Jurkat, Clone E6-1 (cell line): ENCODE measurements at regions not wholly inside any gene's neighbourhood (a gene's known extent, or its start where the extent isn't known, plus 50 kb on each side); places are given as distances from the start of the nearest gene placed in this dataset.
"Not testable (repeated sequence)": the region's sequence is repeated elsewhere in the genome, so short reads cannot be mapped to it uniquely, and the experiment has no call there.

Experiments
- DNase-seq: peaks from one replicate; pipeline ENCODE4 v3.0.0-alpha.2; 2011; ENCODE audit warnings: low read depth, low spot score
- H3K4me3 ChIP-seq: 2 replicates; pipeline ENCODE4 v1.5.1; 2011; ENCODE audit warnings: mild to moderate bottlenecking, low read length, control low read depth, moderate library complexity

DNA sequence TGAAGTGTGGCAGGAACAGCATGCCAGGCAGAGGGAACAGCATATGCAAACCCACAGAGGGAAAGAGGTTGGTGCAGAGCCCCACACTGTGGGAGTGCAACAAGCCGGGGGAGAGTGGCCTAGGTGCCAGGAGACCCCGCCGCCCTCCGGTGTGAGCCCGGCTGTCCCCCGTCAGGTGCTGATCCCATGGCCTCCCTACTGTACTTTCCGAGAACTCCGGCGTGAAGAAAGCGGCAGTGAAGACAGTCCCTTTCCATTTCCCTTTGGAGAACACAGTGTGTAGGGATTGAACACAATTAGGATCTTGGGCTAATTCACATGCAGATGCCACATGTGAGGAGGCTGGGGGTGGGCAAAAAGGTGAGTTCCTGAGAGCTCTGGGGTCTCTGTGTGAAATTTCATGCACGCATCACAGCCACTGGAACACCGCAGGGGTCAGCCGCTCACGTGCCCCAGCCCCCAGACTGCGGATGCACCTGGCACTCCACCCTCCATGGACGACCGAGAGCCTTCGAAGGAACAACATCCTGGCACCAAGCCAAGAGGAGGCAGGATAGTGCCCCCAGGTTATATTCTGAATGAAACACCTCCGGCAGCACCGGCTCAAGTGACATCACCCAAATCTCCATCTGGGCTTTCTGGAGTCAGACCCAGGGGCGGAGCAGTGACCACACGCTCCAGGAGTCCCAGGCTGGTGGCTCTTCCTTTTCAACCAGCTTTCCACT lies 82.1 kb upstream of the PPP2R2D start:
- H3K4me3 ChIP-seq: no peak overlapping the region
- no peak for DNase-seq

DNA sequence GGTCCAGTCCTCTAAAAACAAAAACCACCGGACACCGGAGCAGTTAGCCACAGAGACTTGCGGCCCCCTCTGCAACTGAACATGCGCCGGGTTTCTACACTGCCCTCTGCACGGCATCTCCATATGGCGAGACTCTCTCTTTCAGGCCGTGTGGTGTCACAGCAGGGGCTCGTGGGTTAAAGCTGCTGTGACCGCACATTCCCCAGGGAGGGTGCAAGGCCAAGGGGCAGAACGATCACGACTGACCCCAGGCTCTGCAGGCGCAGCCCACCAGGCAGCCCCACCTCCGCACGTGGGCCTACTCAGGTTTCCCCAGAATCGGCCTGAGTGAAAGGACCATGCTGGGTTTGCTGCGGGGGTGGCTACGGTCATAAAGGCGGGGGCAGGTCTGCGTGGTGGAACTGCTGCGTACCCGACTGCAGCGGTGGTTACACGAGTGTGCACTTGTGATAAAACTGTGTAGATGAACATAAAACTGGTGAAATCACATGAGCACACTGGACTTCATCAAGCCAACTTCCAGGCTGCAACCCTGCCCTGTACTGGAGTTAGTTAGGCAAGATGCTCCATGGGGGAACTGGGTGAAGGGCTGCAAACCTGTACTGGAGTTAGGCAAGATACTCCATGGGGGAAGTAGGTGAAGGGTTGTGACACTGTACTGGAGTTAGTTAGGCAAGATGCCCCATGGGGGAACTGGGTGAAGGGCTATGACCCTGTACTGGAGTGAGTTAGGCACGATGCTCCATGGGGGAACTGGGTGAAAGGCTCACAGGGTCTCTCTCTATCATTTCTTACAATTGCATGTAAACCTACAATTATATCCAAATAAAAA lies 81.4 kb upstream of the PPP2R2D start:
- DNase-seq: no peak
- no peak overlapping the region for H3K4me3 ChIP-seq

DNA sequence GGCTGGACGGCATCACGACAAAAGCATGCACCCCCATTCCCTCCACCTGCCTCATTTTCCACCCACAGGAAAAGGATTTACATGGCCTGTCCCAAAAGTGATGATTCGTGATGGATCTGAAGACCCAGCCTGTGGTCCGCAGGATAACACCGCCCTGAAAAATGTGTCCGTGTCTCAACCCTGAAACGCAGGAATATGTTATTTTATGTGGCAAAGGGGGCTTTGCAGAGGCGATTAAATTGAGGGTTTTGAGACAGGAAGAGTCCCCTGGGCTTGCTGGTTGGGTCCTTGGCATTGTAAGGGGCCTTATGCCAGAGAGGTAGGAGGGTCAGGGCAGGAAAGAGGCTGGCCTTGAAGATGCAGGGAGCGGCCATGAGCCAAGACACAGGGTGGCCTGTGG lies 80.2 kb upstream of the PPP2R2D start:
- H3K4me3 ChIP-seq: no peak overlapping the region
- DNase-seq: no peak

DNA sequence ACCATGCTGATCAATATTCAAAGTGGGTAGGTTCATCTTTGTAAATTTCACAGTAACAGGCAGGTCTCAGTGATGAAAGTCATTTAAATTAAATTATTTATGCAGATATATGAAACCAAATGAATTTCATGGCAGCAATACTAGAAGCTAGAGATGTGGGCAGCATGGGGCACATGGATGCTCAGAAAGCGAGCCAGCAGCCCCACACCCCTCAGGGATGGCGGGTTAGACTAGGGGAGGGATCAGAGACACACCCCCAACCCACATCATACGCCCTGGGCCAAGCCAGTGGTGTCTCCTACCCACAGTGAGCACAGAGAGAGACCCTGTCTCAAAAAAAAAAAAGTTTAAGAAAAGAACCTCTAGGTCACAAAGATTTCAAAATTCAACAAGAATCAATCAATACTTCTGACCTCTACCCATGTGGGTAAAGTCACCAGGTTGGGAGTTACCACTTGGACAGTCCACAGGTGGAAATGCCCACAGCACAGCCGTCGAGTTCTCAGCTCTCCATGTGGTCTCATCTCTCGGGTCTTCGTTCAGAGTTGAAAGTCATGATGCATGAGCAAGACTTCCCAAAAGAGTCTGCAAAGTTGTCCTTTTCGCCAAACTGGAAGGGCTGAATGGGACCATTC lies 79.3 kb upstream of the PPP2R2D start:
- DNase-seq: no peak

DNA sequence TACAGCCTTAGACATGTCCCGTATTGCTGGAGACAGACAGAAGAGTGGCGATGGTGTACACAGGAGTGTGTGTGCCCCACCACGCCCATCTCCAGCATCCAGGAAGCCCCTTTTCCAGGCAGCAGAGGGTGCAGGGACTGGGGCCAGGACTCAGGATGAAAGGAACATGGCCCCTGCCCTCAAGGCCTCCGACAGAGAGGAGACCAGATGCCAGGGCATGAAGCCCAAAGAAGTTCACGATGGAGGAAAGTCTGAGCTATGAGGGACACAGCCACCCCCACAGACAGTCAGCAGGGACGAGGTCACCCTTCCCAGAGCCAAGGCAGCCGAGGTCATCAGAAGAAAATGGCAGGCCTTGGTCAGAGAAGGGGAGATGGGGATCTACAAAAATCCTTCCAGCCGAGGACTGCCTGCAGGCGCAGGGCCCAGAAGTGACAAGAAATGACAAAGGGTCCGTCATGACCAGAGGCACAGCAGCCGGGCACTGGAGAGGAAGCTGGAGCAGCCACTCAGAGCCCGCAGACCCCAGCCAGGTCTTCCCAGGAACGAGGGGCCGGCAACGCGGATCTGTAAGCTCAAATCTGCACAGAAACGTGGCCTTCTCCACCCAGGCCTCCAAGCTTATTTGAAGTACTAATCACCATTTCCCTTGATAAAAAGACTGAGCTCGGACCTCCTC lies 78.7 kb upstream of the PPP2R2D start:
- no peak overlapping the region for H3K4me3 ChIP-seq
- DNase-seq: no peak

More for the DNA sequence above, 79.3 kb upstream of the PPP2R2D start:
- H3K4me3 ChIP-seq: no peak overlapping the region

DNA sequence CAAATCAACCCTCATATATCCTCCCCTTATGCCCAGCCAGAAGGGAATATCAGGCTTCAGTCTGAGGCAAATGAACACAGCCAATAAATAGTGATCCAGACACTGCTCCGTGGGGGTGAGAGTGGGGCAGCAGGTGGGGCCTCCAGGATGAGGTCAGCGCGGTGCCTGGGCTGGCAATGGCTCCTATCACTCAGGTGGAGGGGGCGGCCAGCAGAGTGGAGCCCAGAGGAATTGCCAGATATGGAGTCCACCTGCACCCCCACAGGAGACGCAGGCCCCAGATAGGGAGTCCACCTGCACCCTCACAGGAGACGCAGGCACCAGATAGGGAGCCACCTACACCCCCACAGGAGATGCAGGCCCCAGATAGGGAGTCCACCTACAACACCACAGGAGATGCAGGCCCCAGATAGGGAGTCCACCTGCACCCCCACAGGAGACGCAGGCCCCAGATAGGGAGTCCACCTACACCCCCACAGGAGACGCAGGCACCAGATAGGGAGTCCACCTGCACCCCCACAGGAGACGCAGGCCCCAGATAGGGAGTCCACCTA lies 78.0 kb upstream of the PPP2R2D start:
- H3K4me3 ChIP-seq: no peak overlapping the region

DNA sequence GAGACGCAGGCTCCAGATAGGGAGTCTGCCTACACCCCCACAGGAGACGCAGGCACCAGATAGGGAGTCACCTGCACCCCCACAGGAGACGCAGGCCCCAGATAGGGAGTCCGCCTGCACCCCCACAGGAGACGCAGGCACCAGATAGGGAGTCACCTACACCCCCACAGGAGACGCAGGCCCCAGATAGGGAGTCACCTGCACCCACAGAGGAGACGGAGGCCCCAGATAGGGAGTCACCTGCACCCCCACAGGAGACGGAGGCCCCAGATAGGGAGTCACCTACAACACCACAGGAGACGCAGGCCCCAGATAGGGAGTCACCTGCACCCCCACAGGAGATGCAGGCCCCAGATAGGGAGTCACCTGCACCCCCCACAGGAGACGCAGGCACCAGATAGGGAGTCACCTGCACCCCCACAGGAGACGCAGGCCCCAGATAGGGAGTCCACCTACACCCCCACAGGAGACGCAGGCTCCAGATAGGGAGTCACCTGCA lies 77.2 kb upstream of the PPP2R2D start:
- not testable (repeated sequence) for DNase-seq, H3K4me3 ChIP-seq

More for the DNA sequence above, 78.0 kb upstream of the PPP2R2D start:
- no peak for DNase-seq

DNA sequence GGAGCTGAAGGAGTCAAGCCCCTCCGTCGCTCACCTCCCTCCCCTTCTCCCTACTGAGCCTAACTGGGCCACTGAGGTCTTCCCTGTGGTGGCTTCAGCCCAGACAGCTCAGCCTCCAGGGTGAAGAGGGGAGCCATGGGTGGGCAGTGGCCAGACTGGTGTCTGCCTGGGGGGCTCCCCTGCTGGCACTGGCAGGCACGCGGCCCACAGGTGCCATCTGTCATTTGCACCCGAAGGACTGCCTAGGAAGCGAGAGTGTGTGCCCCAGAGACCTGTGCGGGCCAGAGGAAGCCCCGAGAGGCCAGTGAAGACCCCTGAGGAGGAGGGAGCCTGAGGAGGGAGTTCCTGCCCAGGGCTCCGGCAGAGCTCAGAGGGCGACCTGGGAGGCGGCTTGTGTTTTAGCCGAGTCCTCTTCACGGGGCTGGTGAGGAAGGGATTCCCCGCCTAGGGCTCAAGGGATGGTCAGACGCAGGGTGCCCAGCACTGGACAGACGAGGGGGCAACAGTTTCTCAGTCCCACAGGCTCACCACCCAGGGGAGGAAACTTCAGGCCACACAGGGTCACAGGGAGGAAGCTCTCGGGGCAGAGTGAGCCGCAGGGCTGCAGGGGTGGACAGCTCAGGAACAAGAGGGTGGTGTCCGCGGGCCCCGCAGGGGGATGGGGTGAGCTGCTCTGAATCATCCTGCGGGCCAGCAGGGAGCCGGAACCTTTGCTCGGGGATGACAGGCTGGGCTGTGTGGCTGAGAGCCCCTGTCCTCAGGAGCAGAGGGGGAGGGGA lies 76.2 kb upstream of the PPP2R2D start:
- DNase-seq: no peak
- H3K4me3 ChIP-seq: no peak overlapping the region

DNA sequence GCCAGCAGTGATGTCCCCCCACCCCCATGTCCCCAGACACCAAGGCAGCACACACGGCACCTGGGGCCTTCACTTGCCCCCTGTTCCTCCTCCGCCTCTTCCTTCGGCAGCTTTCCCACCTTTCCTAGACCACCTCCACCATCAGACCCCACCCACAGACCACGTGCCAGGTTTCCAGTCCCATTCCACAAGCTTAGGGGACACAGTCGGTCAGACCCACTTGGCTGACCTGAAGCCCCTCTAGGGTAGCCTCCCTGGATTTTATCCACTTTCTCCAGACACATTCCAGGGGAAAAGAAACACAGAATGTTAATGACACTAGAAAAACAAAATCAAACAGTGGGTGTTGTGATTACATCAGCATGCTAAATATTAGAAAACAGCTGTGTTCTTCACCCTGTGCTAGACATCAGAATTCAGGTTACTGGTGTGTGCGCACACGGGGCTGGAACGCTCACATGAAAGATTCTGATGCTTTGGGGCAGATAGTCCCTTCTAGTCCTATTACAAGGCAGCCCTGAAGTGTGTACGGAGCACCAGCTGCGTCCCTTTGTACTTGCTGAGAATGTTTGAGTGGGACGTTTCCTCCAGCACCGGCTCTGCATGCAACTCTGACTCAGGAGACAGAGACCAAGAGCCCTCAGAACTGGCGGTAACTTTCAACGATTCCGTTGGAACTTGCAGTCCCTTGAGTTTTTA lies 75.5 kb upstream of the PPP2R2D start:
- DNase-seq: no peak
- H3K4me3 ChIP-seq: no peak overlapping the region

DNA sequence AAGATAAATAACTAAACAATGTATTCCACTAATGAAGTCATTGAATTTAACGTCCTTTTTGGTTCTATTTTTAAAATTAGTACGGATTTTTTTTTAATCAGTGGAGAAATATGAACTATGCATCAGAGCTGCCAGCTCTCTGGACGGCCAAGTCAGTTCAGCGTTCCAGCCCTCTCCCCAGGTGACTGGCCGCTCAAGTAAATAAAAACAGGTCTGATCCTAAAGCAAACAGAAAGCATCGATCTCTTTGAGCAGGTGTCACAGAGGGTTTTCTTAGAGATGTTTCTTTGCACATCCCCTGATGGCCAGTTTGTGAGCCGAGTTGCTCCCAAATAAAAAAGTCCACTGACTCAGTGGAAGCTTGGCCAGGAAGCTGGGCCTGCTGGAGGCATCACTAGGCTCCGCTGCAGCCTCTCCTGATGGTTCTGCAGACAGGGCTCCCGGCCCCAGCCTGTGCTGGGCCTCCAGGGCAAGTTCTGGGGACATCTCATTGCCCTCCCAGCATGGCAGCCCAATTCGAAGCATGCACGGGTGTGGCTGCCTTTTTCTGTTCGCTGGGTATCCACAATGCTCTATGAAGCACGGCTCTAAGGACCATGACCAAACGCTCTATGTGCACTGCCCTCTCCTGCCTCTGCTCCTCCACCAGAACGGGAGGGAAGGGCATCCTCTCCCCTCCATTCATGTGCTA lies 74.7 kb upstream of the PPP2R2D start:
- H3K4me3 ChIP-seq: no peak overlapping the region
- no peak for DNase-seq

DNA sequence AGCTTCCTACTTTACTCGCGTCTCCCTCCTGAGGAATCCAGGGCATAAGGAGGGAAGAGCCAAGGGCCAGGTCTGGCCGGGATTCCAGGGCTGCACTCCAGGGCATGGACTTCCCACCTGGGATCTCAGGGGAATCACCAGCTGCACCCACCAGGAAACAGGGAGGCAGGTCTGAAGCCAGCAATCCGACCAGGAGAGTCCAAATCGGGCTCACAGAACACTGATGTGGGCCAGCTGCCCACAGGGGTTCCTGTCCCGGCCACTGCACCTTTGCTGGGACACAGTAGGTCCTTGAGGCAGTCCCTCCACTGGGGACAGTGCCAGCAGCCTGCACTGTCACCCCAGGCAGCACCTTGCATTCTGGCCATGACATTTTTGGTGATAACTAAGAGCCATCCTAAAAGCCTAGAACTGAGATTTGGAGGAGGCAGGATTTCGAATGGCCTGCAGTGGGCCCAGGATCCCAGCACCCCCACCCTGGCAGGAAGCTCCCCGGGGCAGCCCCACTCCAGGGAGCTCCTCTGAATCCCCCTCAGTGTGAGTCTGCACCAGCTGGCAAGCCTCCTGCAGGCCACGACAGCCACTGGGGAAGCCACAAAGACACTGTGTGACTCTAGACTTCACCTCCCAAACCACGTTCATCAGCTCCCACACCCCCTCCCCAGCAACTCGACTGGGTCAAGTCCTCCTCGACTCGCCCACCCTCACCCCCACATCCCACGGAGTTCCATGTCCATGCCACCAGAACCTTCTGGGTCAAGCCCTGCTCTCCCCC lies 71.5 kb upstream of the PPP2R2D start:
- DNase-seq: no peak
- H3K4me3 ChIP-seq: no peak overlapping the region

DNA sequence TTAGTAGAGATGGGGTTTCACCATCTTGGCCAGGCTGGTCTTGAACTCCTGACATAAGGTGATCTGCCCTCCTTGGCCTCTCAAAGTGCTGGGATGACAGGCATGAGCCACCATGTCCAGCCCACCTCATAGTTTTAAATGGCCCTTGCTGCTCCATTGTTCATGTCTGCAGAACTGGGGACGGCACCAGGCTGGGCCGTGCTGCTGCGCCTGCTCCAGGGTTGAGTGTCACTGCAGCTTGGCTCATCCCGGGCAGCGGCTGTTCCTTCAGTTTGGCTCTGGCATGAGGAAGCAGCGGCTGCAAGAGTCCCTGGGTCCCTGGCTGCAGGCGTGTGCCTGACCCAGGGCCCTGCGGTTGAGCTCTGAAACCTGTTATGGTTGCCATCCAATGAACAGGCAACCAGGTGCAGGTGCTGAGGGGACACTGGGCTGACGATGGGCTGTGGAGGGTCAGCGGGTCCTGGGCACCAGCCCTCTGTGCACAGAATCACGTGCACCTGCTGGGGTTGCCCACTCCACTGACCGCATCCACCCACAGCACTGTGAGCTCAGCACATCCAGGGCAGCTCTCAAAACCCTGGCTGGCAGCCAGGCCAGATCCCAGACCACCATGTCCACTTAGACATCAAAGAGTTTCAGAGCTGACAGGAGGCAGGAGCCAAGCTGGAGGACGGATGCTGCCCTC lies 70.2 kb upstream of the PPP2R2D start:
- no peak for DNase-seq
- H3K4me3 ChIP-seq: no peak overlapping the region

DNA sequence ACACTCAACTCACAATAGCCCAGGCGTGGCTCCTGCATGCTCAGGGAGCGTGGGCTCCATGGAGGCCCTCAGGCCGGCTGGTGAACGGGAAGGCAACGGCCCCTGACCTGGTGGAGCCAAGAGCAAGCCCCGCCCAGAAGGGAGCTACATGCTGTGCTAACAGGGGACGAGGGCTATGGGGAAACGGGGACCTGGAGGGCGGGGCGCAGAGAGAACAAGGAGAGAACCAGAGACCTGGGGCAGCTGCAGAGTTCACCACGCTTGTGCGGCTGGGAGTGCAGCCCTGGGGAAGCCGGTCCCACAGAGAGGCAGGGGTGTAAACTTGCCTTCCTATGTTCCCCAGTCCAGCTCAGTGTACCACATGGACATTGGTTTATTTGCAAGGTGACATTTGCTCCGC lies 69.2 kb upstream of the PPP2R2D start:
- H3K4me3 ChIP-seq: no peak overlapping the region
- DNase-seq: no peak

DNA sequence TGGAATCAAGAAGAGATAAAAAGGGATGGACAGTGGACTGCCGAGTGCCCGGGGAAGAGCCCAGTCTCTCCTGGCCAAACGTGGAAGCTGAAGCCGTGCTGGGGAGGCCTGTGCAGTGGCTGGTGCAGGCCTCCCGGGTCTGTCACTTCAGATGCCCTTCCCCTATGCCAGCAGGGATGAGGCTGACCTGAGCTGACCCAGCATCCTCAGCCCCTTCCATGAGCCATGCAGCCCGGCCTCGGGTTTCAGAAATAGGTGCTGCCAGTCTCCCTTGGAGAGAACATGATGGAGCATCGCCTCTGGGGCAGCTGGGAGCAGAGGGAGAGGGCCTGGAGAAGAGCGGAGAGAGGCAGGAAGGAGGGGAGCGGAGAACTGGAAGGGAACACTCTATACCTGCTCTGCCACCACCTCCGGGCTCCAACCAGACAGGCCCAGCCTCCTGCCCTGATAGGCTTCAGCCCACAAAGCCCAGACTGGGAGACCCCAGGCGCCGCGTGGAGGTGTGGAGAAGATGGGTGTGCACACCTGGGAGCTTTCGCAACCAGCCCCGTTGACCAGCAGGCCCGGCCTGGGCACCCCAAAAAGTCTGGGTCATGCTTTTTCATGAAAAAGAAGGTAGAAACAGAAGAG lies 68.6 kb upstream of the PPP2R2D start:
- DNase-seq: no peak
- no peak overlapping the region for H3K4me3 ChIP-seq

DNA sequence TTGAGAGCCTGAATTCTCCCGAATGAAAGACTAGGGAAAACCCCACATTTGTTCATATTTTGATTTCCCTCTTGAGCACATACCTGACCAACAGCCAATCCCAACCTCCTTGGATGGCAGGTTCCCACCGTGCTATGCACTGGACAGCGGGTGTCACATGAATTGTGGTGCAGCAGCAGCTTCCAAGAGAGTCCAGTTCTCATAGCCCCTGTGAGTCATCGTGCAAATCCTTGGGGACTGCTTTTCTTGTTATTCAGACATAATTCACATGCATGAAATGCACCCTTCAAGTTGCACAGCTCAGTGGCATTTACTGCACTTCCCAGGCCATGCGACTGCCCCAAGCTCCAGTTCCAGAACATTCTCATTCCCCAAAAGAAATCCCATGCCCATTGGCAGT lies 67.8 kb upstream of the PPP2R2D start:
- no peak overlapping the region for H3K4me3 ChIP-seq
- DNase-seq: no peak
